Panc1 (cell line): ENCODE measurements at regions not wholly inside any gene's neighbourhood (a gene's known extent, or its start where the extent isn't known, plus 50 kb on each side); places are given as distances from the start of the nearest gene placed in this dataset.

Source experiments
- ATAC-seq: fragments of 200-7000 bp; cut with Tn5 transposase; 2 replicates; pipeline ENCODE4 v1.9.1; 2020; ENCODE audit warnings: mild to moderate bottlenecking, moderate library complexity
- BruUV-seq: library from RNA; stranded (reverse); fragments of 400-500 nt; replicated peaks from 2 replicates; lab custom pipeline; 2021; lab: Mats Ljungman, UMichigan
- CTCF ChIA-PET: fragments of 300-600 bp; sonication (Branson Sonifier 250); formaldehyde crosslinking; loops from one replicate; lab custom pipeline; 2022; ENCODE audit warnings: antibody characterized with exemption; lab: Charles Lee
- POLR2A ChIA-PET: fragments of 300-600 bp; sonication (Branson Sonifier 250); formaldehyde crosslinking; loops from one replicate; lab custom pipeline; 2022; ENCODE audit warnings: antibody characterized with exemption; lab: Charles Lee
- DNase-seq: peaks from one replicate; pipeline ENCODE4 v3.0.0-alpha.2; 2010; ENCODE audit warnings: low read depth, low spot score
- H3K27ac ChIP-seq: 2 replicates; pipeline ENCODE4 v1.5.1; 2011; ENCODE audit warnings: mild to moderate bottlenecking, low read length, inconsistent platforms
- H3K27me3 ChIP-seq: fragments of 200-500 bp; sonication (Bioruptor generic); 2 replicates; pipeline ENCODE4 v1.6.0; 2014; ENCODE audit warnings: low read length, inconsistent platforms; ENCODE audit not compliant: control insufficient read depth, insufficient read depth
- H3K36me3 ChIP-seq: fragments of 200-500 bp; sonication (Bioruptor generic); 2 replicates; pipeline ENCODE4 v1.5.1; 2014; ENCODE audit warnings: inconsistent platforms, mild to moderate bottlenecking, low read length, moderate library complexity; ENCODE audit not compliant: control insufficient read depth, insufficient read depth
- H3K4me1 ChIP-seq: 2 replicates; pipeline ENCODE4 v1.5.1; 2011; ENCODE audit warnings: inconsistent platforms, mild to moderate bottlenecking, low read length, moderate library complexity; ENCODE audit not compliant: control insufficient read depth, insufficient read depth
- H3K4me3 ChIP-seq, 2 experiments: 2 replicates each; pipeline ENCODE4 v1.5.1; 2011 to 2012; ENCODE audit warnings: low read depth in 2 of 2, low read length in 2 of 2, mild to moderate bottlenecking in 2 of 2, inconsistent platforms in 1 of 2, moderate library complexity in 1 of 2
- H3K9me3 ChIP-seq: fragments of 200-500 bp; sonication (Bioruptor generic); 2 replicates; pipeline ENCODE4 v1.5.1; 2014; ENCODE audit warnings: low read depth, mild to moderate bottlenecking, inconsistent platforms, low read length, moderate library complexity; ENCODE audit not compliant: control insufficient read depth, insufficient read depth
- POLR2AphosphoS5 ChIP-seq: IDR thresholded peaks from 2 replicates; pipeline ENCODE4 v1.6.1; 2012; ENCODE audit warnings: mild to moderate bottlenecking, low read depth, low read length, moderate library complexity
- SIN3A ChIP-seq: IDR thresholded peaks from 2 replicates; pipeline ENCODE4 v1.6.1; 2012; ENCODE audit warnings: low read depth, mild to moderate bottlenecking, low read length, moderate library complexity, borderline replicate concordance; ENCODE audit not compliant: insufficient read depth
- TCF7L2 ChIP-seq: IDR thresholded peaks from 2 replicates; pipeline ENCODE4 v1.6.1; 2011; ENCODE audit warnings: mild to moderate bottlenecking, low read depth, low read length, inconsistent platforms
- in situ Hi-C: cut with HindIII; loops from 2 replicates; pipeline ENCODE4 v1.10.0; 2016; ENCODE audit warnings: low sequenced_read_pairs, low pct_unique_long_range_greater_than_20kb
- intact Hi-C: fragments of 100-400 bp; cut with micrococcal nuclease; formaldehyde crosslinking; loops from one replicate; pipeline ENCODE4 v1.10.0; 2022; ENCODE audit not compliant: unreplicated experiment
- TF ChIP-seq, protein P1 (sequence below), 2 experiments: IDR thresholded peaks; 2 replicates each; pipeline ENCODE4 v1.6.1; 2011 to 2012; ENCODE audit warnings: low read depth in 2 of 2, control low read depth in 1 of 2, low read length in 1 of 2, mild to moderate bottlenecking in 1 of 2, moderate library complexity in 1 of 2; ENCODE audit not compliant: insufficient read depth in 1 of 2
- TF ChIP-seq, protein P2 (sequence below): fragments of 450-650 bp; IDR thresholded peaks from 2 replicates; pipeline ENCODE4 v1.5.1; 2017; ENCODE audit warnings: mild to moderate bottlenecking

DNA sequence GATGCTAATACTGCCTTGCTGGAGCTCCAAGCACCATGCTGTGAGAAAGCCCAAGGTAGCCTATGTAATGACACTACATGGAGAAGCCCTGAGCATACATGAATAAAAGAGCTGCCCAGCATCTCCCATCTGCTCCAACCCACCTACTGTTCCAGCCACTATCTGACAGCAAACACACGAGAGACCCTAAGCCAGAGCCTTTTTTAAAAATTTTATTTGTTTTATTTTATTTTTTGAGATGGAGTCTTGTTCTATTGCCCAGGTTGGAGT is 95.2 kb upstream of the PRICKLE1 start:
- CTCF ChIA-PET = no interaction called here
- no peak overlapping the region for H3K27ac ChIP-seq
- POLR2A ChIA-PET = no interaction called here
- in situ Hi-C loops = no loop called here
- DNase-seq = no peak
- intact Hi-C loops = no loop called here
- H3K27me3 ChIP-seq = no peaks in the 10 kb centered on the region
- no peak for ATAC-seq
- no peak overlapping the region for H3K4me3 ChIP-seq
- H3K9me3 ChIP-seq = no peaks in the 10 kb centered on the region
- H3K36me3 ChIP-seq = no peaks in the 10 kb centered on the region
- TF ChIP-seq POLR2AphosphoS5 (no peak), TCF7L2 (no peak), SIN3A (no peak)
- TF ChIP-seq, protein P1, sequence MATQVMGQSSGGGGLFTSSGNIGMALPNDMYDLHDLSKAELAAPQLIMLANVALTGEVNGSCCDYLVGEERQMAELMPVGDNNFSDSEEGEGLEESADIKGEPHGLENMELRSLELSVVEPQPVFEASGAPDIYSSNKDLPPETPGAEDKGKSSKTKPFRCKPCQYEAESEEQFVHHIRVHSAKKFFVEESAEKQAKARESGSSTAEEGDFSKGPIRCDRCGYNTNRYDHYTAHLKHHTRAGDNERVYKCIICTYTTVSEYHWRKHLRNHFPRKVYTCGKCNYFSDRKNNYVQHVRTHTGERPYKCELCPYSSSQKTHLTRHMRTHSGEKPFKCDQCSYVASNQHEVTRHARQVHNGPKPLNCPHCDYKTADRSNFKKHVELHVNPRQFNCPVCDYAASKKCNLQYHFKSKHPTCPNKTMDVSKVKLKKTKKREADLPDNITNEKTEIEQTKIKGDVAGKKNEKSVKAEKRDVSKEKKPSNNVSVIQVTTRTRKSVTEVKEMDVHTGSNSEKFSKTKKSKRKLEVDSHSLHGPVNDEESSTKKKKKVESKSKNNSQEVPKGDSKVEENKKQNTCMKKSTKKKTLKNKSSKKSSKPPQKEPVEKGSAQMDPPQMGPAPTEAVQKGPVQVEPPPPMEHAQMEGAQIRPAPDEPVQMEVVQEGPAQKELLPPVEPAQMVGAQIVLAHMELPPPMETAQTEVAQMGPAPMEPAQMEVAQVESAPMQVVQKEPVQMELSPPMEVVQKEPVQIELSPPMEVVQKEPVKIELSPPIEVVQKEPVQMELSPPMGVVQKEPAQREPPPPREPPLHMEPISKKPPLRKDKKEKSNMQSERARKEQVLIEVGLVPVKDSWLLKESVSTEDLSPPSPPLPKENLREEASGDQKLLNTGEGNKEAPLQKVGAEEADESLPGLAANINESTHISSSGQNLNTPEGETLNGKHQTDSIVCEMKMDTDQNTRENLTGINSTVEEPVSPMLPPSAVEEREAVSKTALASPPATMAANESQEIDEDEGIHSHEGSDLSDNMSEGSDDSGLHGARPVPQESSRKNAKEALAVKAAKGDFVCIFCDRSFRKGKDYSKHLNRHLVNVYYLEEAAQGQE (IDR thresholded peaks at IDR 0.05; ENCODE audit: insufficient read depth in 1 of 2, low read depth in 2 of 2, low read length in 1 of 2) = no peak
- TF ChIP-seq, protein P2, sequence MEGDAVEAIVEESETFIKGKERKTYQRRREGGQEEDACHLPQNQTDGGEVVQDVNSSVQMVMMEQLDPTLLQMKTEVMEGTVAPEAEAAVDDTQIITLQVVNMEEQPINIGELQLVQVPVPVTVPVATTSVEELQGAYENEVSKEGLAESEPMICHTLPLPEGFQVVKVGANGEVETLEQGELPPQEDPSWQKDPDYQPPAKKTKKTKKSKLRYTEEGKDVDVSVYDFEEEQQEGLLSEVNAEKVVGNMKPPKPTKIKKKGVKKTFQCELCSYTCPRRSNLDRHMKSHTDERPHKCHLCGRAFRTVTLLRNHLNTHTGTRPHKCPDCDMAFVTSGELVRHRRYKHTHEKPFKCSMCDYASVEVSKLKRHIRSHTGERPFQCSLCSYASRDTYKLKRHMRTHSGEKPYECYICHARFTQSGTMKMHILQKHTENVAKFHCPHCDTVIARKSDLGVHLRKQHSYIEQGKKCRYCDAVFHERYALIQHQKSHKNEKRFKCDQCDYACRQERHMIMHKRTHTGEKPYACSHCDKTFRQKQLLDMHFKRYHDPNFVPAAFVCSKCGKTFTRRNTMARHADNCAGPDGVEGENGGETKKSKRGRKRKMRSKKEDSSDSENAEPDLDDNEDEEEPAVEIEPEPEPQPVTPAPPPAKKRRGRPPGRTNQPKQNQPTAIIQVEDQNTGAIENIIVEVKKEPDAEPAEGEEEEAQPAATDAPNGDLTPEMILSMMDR = no peak
- BruUV-seq = no TSS peak
- H3K4me1 ChIP-seq = no peaks in the 10 kb centered on the region

DNA sequence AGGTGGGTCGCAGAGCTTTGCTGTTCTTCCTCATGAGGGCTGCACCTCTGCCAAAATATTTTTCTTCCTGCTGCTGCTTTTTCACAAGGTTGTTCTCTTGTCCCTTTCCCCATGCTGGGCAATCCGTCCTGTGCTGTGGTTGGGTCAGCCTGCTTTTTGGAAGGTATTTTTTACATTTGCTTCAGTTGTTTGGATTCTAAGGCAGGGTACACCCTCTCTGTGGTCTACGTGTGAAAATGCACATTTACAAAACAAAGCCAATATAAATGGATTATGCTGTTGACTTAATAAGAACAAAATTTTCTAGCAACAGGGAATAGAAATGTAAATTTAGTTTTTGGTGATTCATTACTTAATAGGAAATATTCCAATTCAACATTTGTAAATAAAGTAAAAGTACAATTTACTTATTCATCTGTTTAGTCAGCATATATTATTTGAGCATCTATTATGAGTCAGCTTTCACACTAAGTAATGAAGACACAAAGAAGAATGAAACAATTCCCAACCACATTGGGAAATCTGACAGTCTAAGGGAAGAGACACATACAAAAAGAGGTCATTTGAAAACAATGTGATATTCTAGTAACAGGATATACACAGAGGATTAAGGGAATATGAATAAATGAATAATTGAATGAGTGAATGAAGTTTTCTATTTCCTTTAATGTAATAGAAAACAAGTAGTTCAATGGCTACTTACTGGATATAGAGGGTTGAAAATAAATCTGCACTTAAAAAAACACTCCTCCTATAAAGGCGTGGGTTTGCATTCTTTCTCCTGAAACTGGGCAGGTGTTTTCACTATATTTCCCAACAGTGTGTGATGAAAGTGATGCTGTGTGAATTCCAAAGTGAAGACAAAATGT is 94.6 kb upstream of the PRICKLE1 start:
- ChIA-PET POLR2A (no interaction called here), CTCF (no interaction called here)
- TF ChIP-seq, protein P2 = no peak
- TF ChIP-seq, protein P1 (IDR thresholded peaks at IDR 0.05; ENCODE audit: insufficient read depth in 1 of 2, low read depth in 2 of 2, low read length in 1 of 2) = no peak
- no peak for TF ChIP-seq SIN3A
- no peak for TF ChIP-seq TCF7L2
- TF ChIP-seq POLR2AphosphoS5 = no peak
- BruUV-seq = no TSS peak
- intact Hi-C loops = no loop called here
- H3K27ac ChIP-seq = no peak overlapping the region
- no peak for ATAC-seq
- in situ Hi-C loops = no loop called here
- H3K36me3 ChIP-seq = no peaks in the 10 kb centered on the region
- H3K27me3 ChIP-seq = no peaks in the 10 kb centered on the region
- no peaks in the 10 kb centered on the region for H3K9me3 ChIP-seq
- DNase-seq = no peak
- H3K4me1 ChIP-seq = no peaks in the 10 kb centered on the region
- H3K4me3 ChIP-seq = no peak overlapping the region
